ENCODE measurements at regions not wholly inside any gene's neighbourhood (a gene's known extent, or its start where the extent isn't known, plus 50 kb on each side); places are given as distances from the start of the nearest gene placed in this dataset.

DNA sequence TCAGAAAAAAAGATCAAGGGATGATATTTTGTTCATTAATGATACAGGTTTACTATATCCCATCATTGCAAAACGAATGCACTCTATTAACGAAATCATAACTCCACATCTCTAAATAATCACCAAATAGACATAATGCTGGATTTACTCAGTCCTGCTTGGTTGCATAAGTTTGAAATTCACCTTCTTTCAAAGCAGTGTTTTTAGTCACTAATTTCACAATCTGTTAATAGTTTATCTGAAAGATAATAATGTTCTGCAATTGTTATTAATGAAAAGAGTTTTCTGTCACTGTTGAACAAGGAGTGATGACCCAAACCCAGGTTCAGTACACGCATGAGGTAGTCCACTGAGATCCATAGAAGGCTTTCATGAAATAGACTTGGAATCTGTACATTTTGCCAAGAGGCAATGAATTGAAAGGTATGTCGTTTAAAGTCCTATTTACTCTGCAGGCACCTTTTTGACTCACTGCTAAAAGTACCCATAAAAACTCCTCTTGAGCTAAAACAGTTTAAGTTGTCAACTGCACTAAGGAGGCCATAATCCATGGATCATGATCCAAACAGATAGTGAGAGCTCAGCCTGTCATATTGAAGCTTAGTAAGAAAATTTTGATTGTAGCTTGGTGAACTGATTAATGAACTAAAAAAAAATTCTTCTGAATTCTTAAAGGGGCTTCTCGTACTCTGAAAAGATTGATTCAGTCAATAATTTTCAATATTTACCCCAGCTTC, 75.6 kb upstream of the MBNL1 start:
- DNase-seq (ENCODE audit: low read depth in 2 of 2): no peak

GRCh38 chr3:152193673-152194267, 75.0 kb upstream of the MBNL1 start:
- no peak for DNase-seq (ENCODE audit: low read depth in 2 of 2)

- DNase-seq (ENCODE audit: low read depth in 2 of 2): no peak
These were observed 73.5 kb upstream of the MBNL1 start for GRCh38 chr3:152195206-152195605.

DNA sequence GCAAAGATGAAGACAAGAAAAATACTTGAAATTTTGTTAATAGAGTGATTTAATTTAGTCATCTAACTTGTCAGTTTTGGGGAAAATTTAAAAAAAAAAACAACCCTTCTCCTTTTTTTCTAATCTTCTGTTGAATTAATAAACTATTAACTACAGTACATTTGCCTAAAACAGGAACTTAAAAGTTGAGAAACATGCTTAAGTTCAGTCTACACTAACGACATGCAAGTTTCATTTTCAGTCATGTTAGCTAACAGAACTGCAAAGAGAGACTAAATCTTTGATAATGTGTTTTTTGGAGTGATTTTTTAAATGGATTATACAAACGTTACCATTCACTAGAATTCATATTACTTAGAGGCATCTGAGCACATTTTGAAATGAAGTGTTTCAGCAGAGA, 71.9 kb upstream of the MBNL1 start:
- no peak for DNase-seq (ENCODE audit: low read depth in 2 of 2)

- no peak for DNase-seq (ENCODE audit: low read depth in 2 of 2)
These were observed 71.3 kb upstream of the MBNL1 start for GRCh38 chr3:152197451-152197850.

DNA sequence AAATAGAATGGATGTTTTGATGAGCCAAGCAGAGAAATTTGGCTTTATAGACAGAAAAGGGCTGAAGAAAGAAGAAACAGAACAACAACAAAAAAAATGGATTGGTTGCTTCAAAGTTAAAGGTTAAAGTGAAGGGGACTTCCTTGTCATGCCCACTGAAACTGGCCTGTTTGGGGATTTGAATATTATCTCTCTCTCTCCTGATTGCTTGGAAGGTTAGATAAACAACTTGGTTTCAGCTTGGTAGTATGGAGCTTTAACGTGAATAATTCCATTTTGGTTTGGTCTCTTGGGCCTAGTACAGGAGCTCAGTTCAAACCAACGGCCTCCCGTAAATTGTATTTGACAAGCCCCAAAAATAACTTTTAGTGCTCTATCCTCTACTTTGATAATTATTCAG, 70.8 kb upstream of the MBNL1 start:
- no peak for DNase-seq (ENCODE audit: low read depth in 2 of 2)

DNA sequence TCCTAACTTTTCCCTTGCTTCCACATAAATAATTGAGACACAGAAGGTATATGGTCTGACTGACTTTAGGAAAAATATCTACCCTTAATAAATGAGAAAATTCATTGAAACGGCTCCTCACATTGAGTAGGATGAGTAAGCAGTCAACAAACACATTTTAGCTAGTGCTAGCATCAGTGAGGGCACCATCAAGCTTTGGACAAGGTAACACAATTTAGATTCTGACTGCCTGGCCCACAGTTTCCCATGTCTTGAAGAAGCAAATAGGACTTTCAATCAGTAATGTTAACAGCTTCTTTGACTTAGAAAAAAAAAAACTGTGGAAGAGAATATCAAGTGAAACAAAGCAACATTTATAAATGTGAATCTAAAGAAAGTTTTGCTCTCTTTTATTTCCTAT, 70.1 kb upstream of the MBNL1 start:
- no peak for DNase-seq (ENCODE audit: low read depth in 2 of 2)

DNA sequence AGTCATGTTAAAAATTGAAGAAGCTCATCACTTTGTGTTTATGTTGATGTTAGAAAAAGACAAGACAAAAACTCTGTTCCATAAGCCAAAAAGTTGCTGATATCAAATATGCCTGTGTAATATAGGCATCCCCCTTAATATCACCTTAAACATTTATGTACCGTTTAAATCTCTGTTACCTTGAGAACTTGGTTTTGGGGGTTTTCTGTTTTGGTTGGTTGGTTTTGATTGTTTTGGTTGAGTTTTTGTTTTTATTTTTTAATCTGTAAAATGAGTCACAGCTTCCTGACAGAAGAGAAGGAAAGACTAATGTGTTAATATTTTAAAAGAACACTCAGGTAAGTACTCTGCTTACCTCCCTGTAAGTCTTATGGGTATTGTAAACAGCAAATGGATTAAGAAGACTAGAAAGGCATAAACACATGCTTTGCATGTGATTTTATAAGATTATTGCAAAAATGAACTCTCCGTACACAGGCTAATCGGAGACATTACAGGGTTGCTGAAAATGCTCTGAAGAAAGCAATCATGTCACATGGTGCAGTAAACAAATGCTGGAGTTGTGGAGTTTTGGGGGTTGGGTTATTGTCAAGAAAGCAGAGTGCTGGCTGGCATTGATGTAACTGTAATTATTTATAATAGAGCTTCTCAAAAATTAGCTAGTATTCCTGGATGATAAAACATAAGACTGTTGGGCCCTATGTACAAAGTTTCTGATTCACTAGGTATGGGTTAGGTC, 69.5 kb upstream of the MBNL1 start:
- no peak for DNase-seq (ENCODE audit: low read depth in 2 of 2)

GRCh38 chr3:152200476-152201420, 68.0 kb upstream of the MBNL1 start:
- peak in 1 of 2 donors; percentile 5 for DNase-seq (ENCODE audit: low read depth in 2 of 2)

DNA sequence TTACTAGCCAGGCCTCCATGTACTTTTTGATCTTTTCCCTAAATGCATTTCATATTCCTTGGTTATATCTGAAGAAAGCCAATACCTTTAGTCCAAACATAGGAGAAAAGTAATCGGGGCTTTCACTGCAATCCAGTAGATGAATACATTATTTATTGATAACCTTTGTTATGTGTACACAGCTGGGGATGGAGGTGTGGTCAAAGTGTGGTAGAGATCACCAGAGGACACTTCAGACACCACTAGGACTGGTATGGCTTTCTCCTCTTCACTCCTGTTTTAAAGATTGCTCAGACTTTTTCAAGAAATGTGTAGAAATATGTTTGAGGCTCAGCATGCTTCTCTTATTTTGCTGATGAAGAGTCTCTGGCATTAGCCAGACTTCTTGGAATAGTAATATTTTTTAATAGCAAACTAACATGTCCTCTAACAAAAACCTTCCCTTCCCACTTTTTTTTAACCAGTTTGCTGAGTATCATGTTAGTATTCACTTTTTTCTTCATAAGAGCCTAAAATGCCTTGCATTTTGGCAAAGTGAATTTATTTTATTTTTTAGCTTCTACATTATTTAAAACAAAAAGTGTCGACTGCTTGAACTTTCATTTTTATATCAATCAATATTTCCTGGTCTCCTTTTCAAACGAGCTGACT, 65.6 kb upstream of the MBNL1 start:
- DNase-seq (ENCODE audit: low read depth in 2 of 2): peak in 1 of 2 donors; percentile 1

DNA sequence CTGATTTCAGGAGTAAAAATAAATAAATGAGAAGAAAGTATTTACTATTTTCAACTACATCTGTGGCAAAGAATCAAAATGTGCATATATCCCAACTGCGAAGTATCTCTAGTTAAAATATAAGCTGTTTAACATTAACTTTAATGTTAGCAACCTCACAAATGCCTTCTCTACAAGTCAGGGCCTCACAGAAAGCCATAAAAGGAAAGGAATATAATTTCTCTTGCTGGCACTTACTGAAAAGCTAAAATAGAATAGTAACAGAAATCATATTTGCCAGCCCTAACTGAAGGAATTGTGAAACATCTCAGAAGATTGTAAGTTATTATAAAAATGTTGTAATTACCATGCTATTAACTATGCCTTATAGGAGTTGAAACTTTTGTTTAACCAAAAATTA, 65.1 kb upstream of the MBNL1 start:
- DNase-seq (ENCODE audit: low read depth in 2 of 2): no peak

- DNase-seq (ENCODE audit: low read depth in 2 of 2): no peak
These were observed 64.5 kb upstream of the MBNL1 start for GRCh38 chr3:152204218-152204617.

- no peak for DNase-seq (ENCODE audit: low read depth in 2 of 2)
These were observed 63.6 kb upstream of the MBNL1 start for GRCh38 chr3:152205097-152205593.

- no peak for DNase-seq (ENCODE audit: low read depth in 2 of 2)
These were observed 62.4 kb upstream of the MBNL1 start for GRCh38 chr3:152206243-152206760.

GRCh38 chr3:152208439-152208838, 60.3 kb upstream of the MBNL1 start:
- no peak for DNase-seq (ENCODE audit: low read depth in 2 of 2)

DNA sequence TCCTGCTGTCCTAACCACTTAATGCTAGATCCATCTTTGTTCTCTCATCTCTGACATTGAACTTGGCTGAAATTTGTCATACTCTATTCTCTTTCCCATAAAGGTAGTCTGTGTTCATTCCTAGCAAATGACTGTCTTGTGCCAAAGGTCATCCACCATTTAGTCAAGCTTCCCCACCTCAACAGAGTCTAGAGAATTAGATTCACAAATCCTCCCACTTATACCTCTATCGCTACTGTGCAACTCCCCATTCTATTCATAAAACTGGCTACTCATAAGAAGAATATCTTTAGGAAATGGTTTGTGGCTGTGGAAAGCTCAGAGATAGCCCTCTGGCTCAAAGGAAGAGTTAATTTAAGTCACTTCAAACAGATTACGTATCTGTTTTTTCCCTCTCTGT, 59.7 kb upstream of the MBNL1 start:
- DNase-seq (ENCODE audit: low read depth in 2 of 2): no peak

- no peak for DNase-seq (ENCODE audit: low read depth in 2 of 2)
These were observed 59.0 kb upstream of the MBNL1 start for GRCh38 chr3:152209776-152210175.

- no peak for DNase-seq (ENCODE audit: low read depth in 2 of 2)
These were observed 58.0 kb upstream of the MBNL1 start for GRCh38 chr3:152210697-152211096.

DNA sequence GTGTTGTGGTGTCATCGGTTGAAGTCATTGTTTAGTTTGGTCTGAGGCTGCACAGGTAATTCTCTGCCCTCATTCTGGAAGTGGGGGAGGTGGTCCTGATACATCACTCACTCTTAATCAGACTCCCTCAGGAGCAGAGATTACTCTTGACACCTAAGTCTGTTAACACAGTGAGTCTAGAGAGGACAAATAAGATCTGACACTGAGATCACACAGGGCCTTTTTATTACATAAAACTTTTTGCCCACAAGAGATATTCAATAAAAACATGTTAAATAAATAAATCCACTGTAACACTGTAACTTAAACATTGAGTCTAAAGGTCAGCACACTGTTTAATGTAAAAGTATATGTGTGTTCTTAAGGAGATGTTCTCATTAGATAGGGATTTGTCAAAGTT, 57.1 kb upstream of the MBNL1 start:
- no peak for DNase-seq (ENCODE audit: low read depth in 2 of 2)

DNA sequence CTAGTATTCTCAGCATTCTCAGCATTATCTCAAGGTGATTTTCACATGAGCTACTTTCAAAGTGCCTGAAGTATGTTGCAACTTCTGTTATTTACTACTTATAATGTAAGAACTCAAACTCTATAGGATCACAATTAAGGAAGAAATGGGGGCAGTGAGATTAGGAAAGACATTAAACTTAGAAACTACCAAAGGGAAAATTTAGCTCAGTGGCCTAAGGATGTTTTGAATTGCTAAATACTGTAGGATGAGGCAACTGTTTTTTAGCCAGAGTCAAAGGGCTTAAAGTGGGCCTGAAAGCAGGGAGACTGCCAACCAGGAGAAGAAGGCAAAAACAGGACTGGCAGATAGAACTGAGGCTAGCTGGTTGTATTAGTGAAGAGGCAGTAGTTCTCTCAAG, 55.5 kb upstream of the MBNL1 start:
- no peak for DNase-seq (ENCODE audit: low read depth in 2 of 2)

DNA sequence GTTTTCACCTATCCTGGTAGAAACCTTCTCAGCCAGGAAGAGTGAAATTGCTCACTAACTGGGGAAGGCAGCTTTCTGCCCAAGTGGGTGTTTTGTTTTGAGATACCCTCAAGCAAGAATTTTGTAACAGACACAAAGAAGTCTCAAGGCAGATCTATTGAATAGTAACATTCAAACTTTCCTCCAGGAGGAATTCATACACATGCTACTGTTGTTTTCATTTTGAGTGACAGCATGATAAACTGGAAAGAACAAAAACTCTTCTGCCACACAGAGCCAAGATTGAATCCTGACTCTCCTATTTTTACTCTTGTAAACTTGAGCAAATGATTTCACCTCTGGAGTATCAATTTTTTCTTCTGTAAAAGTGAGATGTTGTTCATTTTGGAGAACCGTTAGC, 54.8 kb upstream of the MBNL1 start:
- no peak for DNase-seq (ENCODE audit: low read depth in 2 of 2)

Measured in lung microvascular endothelial cell (primary cell).